ENCODE measurements at regions not wholly inside any gene's neighbourhood (a gene's known extent, or its start where the extent isn't known, plus 50 kb on each side); places are given as distances from the start of the nearest gene placed in this dataset.
"Not testable (repeated sequence)": the region's sequence is repeated elsewhere in the genome, so short reads cannot be mapped to it uniquely, and the experiment has no call there.

GRCh38 chr4:159547645-159548308 is 444.9 kb downstream of the RAPGEF2 start:
- DNase-seq (ENCODE audit: low read depth), result peak; percentile 24

DNA sequence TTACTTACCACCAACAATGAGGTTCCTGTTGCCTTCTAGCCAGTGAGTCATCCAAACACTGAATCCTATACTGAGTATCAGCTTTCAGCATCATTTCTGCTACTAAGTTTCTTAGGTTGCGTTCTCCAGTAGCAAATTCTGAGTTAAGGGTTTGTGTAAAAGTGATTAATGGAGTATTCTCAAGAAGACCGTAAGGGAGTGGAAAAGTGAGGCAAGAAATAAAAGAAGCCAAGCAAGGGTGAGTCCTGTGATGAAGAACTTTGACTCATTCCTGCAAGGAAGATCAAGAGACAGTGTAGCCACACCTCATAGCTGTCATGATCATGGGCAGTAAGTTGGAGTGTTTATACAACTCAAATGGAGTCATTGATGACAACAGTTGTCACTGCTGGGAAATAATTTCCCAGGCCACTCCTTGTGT is 446.2 kb downstream of the RAPGEF2 start:
- DNase-seq (ENCODE audit: low read depth), result peak; percentile 63

DNA sequence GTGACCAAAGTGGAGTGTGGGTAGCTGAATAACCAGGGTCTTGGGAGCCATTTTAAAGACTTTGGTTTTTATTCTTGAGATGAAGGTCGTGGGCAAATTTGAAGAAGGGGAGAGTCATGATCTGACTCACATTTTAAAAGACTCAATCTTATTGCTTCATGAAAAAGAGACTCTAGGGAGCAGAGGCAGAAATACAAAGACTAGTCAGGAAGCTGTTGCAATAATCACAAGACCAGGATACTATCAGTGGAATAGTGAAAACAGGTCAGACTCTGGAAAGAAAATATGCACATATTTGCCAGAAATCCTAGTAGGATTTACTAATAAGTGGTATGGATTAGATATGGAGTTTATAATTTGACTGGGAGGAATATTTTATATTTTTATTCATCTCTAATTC is 448.4 kb downstream of the RAPGEF2 start:
- DNase-seq (ENCODE audit: low read depth), result peak; percentile 26

DNA sequence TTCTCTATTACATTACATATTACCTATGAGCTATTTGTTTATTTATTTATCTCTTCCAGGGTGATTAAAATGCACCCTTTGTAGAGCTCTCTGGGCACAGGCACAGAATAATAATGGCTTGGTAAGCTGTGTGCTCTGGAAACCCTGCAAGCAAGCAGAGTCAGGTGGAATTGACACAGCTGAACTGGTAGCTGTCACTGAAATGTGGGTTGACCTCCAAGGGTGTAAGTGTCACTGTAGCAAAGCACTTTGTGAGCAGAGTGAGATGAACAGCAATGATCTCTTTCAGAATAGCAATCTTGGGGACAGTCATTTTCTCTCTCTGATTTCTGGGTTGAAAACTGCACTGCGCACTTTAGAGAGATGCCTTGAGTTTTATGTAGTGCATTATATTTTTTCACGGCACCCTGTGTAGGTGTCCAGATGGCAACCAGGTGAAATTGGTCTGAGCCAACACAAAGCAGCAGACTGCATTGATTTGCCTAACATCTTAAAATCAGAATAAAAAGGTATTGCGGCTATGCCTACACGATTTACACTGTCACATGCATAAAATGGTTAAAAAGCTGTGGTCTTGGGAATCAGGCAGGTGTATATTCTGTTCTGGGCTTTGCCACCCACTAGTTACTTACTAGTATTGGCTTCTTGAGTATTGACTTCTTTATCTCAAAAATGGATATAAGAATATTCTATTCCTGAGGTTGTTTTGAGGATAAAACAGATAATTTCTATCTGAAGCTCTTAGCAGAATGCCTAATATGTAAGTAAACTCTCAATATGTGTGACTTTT is 450.3 kb downstream of the RAPGEF2 start:
- DNase-seq (ENCODE audit: low read depth), result peak; percentile 9

DNA sequence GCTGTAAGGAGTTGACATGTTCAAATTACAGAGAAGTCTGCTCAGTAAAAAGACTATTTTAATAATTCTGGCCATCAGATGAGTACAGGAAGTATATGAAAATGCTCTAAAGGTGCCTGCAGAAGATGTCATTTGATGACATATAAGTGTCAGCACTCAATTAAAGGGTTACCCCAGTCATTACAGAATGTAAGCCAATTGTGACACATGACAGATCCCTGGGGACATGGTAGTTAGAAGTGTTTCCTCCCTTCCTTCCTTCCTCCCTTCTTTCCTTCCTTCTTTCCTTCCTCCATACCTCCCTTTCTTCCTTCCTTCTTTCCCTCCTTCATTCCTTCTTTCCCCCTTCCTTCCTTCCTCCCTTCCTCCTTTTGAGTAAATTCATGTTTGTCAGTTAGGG is 453.0 kb downstream of the RAPGEF2 start:
- no peak for DNase-seq (ENCODE audit: low read depth)

DNA sequence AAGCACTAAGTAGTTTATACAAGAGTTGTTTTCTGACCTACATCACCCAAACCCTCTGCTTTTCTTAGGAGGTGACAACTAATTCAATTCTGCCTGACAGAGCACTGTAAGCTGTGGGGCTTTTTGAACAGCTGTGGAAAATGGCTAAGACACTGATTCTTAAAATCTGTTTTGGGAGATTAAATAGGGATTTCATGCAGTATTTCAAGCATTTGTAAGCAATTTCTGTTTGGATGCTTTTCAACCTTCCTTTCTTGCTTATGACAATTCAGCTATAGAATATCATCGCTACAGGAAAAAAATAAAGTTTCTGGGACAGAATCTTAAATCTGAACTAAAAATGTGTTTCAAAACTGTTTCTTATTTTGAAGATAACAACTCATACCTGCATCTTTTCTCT is 459.5 kb downstream of the RAPGEF2 start:
- DNase-seq (ENCODE audit: low read depth), result no peak

DNA sequence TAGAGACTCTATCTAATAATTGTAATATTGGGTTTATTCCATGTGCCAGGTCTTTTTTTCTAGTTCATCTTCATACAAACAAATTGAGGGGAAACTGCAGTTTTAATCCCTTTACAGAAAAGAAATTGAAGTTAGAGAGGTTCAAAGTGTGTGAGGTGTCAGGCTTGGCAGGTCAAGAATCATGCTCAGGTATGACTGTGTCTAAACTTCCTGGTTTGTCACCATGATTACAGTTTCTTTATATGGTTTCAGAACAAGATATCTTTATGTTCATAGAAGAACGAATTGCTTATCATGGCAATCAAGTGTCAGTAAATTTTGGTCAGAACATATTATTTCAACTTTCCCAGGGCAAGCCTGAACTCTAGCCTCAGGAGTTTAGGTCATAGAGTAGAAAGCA is 460.4 kb downstream of the RAPGEF2 start:
- DNase-seq (ENCODE audit: low read depth), result no peak

- DNase-seq (ENCODE audit: low read depth), result no peak
Measured at GRCh38 chr4:159564615-159565014, 461.7 kb downstream of the RAPGEF2 start.

DNA sequence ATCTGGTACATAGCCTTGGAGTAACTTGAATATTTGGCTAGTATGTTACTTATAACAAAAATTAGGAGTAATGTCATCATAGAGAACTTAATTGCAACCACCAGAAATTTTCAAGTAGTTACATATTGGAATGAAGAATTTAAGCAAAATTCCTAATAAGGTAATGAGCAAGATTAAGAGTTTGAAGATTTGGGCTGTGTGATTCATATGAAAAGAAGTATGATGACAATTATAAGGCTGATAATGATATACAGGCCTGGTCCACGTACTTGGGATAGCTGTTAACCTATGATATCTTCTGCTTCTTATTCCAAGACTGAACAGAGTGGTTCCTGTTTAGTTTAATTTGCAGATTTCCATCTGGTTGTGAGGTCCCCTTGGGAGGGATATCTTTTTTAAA is 463.9 kb downstream of the RAPGEF2 start:
- DNase-seq (ENCODE audit: low read depth), result no peak

DNA sequence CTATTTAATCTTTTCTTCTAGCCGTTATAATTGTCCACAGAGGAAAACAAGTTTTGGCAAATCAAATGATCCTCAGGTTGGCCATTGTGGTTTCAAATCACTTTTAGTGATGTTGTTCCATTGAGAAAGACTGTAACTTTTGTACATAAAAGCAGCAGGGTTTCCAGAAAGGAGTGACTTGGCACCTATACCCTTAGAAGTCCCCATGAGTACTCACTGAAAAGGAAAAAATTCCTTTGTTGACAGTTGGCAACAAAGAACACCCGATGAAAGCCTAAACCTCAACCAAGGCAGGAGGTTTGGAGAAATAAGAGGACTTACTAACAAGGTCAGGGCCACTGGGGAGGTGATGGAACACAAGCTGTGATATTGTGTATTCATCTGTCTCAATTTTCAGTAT is 474.4 kb downstream of the RAPGEF2 start:
- no peak for DNase-seq (ENCODE audit: low read depth)

GRCh38 chr4:159582685-159583084 is 479.8 kb downstream of the RAPGEF2 start:
- DNase-seq (ENCODE audit: low read depth), result no peak

DNA sequence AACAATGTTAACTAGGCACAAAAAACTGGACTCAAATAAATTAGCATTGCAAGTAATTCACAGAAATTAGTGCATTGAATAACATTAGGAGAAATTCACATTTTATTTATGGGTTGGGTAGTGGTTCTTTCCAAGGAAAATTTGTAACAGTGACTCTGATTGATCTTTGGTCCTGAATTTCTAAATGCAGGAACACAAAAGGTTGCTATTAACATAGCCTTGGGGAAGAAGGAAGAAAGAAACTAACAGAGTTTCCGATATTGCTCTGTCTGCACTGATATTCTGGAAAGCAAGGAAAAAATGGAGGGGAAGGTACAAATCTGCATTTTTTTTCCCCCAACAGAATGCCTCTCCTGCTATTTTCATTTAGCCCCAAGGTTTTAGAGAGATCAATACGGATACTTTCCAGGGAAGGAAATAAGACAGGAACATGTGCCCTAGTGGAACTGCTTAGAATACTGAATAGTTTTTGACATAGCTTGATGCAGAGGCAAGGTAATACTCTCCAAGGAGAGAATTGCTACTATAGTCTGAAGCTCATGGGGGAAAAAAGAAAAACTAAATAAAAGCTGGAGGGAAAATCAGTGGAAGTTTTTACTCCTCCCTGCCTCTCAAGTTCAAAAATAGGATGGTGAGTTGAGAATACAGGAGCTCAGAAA is 490.1 kb downstream of the RAPGEF2 start:
- no peak for DNase-seq (ENCODE audit: low read depth)

DNA sequence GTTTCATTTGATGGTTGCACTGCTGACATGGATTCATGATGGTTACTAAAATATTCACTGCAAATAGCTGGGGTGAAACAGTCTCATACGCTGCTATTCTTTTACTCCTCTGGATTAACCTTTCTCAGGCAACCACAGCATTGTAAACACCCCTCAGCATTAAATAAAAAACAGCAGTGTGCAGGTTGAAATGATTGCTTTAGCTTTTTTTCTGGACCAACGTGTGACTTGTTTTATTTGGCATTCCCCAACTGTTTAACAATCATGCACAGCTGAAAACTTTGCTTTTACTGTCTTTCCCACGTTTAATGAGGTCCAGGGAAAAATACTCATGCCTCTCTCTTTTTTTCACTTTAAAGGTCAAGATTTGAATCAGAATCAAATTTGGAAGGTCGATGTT is 490.8 kb downstream of the RAPGEF2 start:
- DNase-seq (ENCODE audit: low read depth), result no peak

DNA sequence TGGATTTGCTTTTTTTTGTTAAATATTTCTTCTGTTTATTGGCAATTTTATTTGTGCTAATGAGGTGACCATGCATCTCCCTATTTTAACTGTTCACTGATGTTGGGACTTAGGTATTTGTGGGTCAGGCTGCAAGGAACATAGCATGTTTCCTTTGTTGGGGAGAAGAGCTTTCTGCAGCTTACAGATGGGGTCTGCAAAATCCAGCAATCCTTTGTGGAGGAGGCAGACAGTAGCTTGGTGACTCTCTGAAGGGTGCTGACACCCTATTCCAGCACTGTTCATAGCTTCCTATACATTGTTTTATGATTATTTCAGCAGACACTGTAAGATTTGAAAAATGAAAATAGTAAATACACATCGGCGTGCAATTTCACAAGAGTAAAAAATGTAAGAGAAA is 491.7 kb downstream of the RAPGEF2 start:
- no peak for DNase-seq (ENCODE audit: low read depth)

DNA sequence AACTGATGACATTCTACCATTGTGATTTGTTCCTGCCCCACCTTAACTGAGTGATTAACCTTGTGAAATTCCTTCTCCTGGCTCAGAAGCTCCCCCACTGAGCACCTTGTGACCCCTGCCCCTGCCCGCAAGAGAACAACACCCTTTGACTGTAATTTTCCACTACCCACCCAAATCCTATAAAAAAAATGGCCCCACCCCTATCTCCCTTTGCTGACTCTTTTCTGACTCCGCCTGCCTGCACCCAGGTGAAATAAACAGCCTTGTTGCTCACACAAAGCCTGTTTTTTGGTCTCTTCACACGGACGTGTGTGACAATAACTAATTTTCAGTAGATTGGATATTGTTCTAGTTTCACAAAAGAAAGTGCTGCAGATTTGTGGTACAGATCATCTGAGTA is 492.2 kb downstream of the RAPGEF2 start:
- DNase-seq (ENCODE audit: low read depth), result not testable (repeated sequence)

DNA sequence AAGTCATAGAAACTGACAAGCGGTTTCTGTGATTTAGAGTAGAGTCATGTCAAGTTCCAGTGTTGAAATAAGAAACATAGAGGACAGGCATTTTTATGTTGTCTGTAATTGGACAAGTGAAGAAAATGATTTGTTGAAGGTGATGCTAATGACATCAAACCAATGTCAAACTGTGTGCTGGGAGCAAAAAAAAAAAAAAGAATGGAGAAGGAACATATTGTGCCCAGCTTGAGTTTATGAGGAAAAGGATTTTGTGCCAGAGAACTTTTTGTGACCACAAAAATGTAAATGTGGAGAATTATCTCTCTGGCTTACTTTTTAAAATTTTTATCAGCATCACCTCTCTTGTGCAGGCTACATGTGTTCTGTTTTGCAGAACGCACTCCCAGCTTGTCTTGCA is 495.7 kb downstream of the RAPGEF2 start:
- no peak for DNase-seq (ENCODE audit: low read depth)

GRCh38 chr4:159600061-159600460 is 497.2 kb downstream of the RAPGEF2 start:
- DNase-seq (ENCODE audit: low read depth), result no peak

DNA sequence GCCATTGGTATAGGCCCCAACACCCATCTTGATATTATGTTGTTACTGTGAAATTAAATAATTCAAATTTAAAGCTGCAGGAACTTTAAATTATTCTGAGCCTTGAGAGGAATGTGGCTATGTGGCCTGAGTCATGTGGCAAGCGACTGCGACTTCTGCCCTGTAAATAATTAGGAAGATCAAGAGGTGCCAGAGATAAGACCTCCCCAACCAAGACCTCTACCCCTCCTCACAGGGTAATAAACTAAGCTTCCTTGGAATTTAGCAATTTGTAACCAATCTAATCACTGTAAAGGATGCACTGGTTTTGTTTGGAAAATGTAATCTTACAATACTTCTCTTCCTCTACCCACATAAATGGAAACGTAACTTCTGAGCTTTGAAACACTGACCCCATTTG is 501.9 kb downstream of the RAPGEF2 start:
- DNase-seq (ENCODE audit: low read depth), result no peak

DNA sequence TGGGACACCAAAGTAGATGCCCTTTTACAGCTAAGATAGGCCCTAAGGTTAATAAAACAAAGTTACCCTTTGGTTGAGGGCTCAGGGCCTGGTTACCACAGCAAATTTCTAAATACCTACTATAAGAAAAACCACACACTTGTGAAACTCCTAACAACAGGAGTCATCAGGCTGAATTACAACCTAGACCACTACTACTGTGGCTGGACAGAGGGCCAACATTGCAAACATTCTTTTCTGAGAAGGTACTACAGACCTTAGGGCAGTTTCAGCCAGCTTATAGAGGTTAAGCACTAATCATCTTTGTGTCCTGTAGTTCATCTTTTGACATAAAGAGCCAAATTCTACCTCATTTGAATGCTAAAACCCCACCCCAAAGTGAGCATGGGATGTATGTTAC is 504.0 kb downstream of the RAPGEF2 start:
- DNase-seq (ENCODE audit: low read depth), result no peak

DNA sequence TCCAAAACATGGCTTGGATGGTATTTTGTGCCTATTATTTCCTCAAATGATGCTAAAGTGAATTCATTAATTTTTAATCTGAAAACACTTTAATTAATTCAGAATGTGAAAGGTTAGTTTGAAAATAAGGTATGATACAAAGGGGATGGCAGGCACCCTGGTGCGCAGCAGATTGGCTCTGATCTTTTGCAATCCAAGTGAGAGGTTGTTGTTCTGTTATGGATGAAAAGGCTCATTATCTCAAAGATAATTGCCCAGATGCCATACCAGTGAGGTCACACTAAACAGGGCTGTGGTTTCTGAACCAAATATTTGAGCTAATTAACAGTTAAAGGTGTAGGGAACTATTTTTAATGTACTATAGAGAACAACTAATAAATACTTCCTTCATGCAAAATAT is 504.9 kb downstream of the RAPGEF2 start:
- no peak for DNase-seq (ENCODE audit: low read depth)

DNA sequence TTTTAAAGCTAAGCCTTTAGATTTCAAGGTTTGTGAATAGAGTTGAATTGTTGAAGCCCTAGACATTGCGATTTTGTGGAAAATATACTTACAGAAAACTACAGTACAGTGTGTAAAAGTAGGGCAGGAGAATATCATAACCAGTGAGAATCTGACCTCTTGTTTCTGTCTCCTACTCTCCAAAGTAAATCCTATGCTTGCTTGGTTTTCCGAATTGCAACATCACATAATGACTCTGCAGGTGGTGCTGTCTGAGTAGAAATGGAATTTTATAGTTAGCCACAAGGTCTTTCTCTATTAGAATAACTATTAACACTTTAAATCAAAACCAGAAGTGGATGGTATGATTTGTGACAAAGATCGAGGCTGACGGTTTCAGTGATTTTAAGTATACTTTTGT is 505.6 kb downstream of the RAPGEF2 start:
- peak; percentile 44 for DNase-seq (ENCODE audit: low read depth)

DNA sequence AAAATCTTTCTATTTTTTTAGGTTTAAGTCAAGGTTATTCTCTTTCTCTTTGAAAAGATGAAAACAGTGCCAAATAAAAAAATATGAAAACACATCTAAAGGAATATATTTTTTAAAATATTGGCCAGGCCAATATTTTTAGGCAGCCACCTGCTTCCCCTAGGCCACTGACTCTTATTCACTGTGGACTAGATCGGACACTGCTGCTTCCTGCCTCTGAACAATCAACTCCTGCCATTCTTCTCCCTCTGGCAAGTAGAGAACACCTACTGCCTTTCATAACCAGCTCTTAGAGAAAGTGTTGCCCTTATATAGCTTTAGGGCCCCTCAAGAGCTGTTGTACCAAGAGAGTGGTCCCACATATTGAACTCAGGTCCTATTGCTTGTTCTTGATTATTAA is 529.2 kb downstream of the RAPGEF2 start:
- no peak for DNase-seq (ENCODE audit: low read depth)

All from myocyte (in vitro differentiated cells).